A673 (cell line): ENCODE measurements at regions not wholly inside any gene's neighbourhood (a gene's known extent, or its start where the extent isn't known, plus 50 kb on each side); places are given as distances from the start of the nearest gene placed in this dataset.

Experiments
- EZH2 ChIP-seq: fragments of 200-600 bp; sonication (generic); IDR thresholded peaks from 2 replicates; pipeline ENCODE4 v1.6.1; 2017; ENCODE audit warnings: borderline replicate concordance, low read depth, mild to moderate bottlenecking, mixed read lengths, antibody characterized with exemption, low read length; ENCODE audit not compliant: poor library complexity, severe bottlenecking
- TF ChIP-seq, protein P1 (sequence below): fragments of 300-800, 200-600 bp; sonication (generic); conservative IDR thresholded peaks from 2 replicates; pipeline ENCODE4 v1.5.1; 2017; ENCODE audit warnings: low read depth, mild to moderate bottlenecking, antibody characterized with exemption, low read length, moderate library complexity, mixed read lengths

DNA sequence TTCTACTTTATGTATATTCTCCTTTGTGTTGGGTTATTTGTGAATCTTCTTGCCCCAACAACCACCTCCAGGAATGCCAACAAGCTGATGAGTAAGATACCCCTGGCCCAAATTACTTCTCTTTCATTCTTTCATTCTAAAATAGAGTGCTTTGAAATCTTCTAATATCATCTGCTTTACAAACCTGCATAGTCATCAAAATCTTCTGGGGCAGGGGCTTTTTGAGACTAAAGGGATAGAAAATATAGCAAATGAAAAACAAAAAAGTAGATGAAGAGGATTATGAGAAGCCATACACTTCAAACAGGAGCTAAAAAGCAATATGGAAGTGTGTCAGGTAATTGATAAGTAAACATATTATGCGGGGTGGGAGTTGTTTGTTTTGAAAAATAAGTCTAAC is 150.7 kb upstream of the SOX4 start:
- TF ChIP-seq, protein P1, sequence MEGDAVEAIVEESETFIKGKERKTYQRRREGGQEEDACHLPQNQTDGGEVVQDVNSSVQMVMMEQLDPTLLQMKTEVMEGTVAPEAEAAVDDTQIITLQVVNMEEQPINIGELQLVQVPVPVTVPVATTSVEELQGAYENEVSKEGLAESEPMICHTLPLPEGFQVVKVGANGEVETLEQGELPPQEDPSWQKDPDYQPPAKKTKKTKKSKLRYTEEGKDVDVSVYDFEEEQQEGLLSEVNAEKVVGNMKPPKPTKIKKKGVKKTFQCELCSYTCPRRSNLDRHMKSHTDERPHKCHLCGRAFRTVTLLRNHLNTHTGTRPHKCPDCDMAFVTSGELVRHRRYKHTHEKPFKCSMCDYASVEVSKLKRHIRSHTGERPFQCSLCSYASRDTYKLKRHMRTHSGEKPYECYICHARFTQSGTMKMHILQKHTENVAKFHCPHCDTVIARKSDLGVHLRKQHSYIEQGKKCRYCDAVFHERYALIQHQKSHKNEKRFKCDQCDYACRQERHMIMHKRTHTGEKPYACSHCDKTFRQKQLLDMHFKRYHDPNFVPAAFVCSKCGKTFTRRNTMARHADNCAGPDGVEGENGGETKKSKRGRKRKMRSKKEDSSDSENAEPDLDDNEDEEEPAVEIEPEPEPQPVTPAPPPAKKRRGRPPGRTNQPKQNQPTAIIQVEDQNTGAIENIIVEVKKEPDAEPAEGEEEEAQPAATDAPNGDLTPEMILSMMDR: no peak
- TF ChIP-seq EZH2: no peak
